Activated CD8-positive, alpha-beta memory T cell treated with anti-CD3 and anti-CD28 coated beads for 48 hours (primary cell): ENCODE measurements at regions not wholly inside any gene's neighbourhood (a gene's known extent, or its start where the extent isn't known, plus 50 kb on each side); places are given as distances from the start of the nearest gene placed in this dataset.
"Not testable (repeated sequence)": the region's sequence is repeated elsewhere in the genome, so short reads cannot be mapped to it uniquely, and the experiment has no call there.

Source experiments
- DNase-seq, 3 experiments: peaks; one replicate each; pipeline ENCODE4 v3.0.0-alpha.2; 2020; ENCODE audit warnings: low read depth in 2 of 3, low spot score in 2 of 3

- not testable (repeated sequence) for DNase-seq
Observed at GRCh38 chr3:195999176-195999575, 82.7 kb downstream of the TFRC start.

- not testable (repeated sequence) for DNase-seq
Observed at GRCh38 chr3:195996314-195996713, 85.6 kb downstream of the TFRC start.

- peak in 1 of 3 experiments; percentile 18 for DNase-seq
Observed at GRCh38 chr3:195994343-195994742, 86.0 kb upstream of the TNK2 start.

- not testable (repeated sequence) for DNase-seq
Observed at GRCh38 chr3:195993671-195994070, 85.3 kb upstream of the TNK2 start.

- DNase-seq: not testable (repeated sequence)
Observed at GRCh38 chr3:195992956-195993595, 84.7 kb upstream of the TNK2 start.

GRCh38 chr3:195991986-195992385 is 83.6 kb upstream of the TNK2 start:
- DNase-seq: not testable (repeated sequence)

GRCh38 chr3:195991243-195991642 is 82.9 kb upstream of the TNK2 start:
- not testable (repeated sequence) for DNase-seq

GRCh38 chr3:195990841-195991174 is 82.5 kb upstream of the TNK2 start:
- DNase-seq: not testable (repeated sequence)

GRCh38 chr3:195989921-195990840 is 81.8 kb upstream of the TNK2 start:
- peak; percentile 94 to 98 (median 95) for DNase-seq

- peak in 1 of 3 experiments; percentile 23 for DNase-seq
Observed at GRCh38 chr3:195989197-195989920, 81.0 kb upstream of the TNK2 start.

GRCh38 chr3:195988764-195989163 is 80.4 kb upstream of the TNK2 start:
- DNase-seq: not testable (repeated sequence)

- not testable (repeated sequence) for DNase-seq
Observed at GRCh38 chr3:195987001-195987400, 78.7 kb upstream of the TNK2 start.

GRCh38 chr3:195986576-195986975 is 78.2 kb upstream of the TNK2 start:
- DNase-seq: not testable (repeated sequence)

- not testable (repeated sequence) for DNase-seq
Observed at GRCh38 chr3:195985348-195985920, 77.1 kb upstream of the TNK2 start.

- DNase-seq: not testable (repeated sequence)
Observed at GRCh38 chr3:195984392-195985030, 76.2 kb upstream of the TNK2 start.

GRCh38 chr3:195983880-195984279 is 75.5 kb upstream of the TNK2 start:
- DNase-seq: not testable (repeated sequence)

GRCh38 chr3:195982754-195983153 is 74.4 kb upstream of the TNK2 start:
- DNase-seq: not testable (repeated sequence)

- DNase-seq: not testable (repeated sequence)
Observed at GRCh38 chr3:195981778-195982177, 73.4 kb upstream of the TNK2 start.

- not testable (repeated sequence) for DNase-seq
Observed at GRCh38 chr3:195979877-195980276, 71.5 kb upstream of the TNK2 start.

- not testable (repeated sequence) for DNase-seq
Observed at GRCh38 chr3:195978585-195978984, 70.2 kb upstream of the TNK2 start.

GRCh38 chr3:195976876-195977275 is 68.5 kb upstream of the TNK2 start:
- not testable (repeated sequence) for DNase-seq
